ENCODE measurements at regions not wholly inside any gene's neighbourhood (a gene's known extent, or its start where the extent isn't known, plus 50 kb on each side); places are given as distances from the start of the nearest gene placed in this dataset.

DNA sequence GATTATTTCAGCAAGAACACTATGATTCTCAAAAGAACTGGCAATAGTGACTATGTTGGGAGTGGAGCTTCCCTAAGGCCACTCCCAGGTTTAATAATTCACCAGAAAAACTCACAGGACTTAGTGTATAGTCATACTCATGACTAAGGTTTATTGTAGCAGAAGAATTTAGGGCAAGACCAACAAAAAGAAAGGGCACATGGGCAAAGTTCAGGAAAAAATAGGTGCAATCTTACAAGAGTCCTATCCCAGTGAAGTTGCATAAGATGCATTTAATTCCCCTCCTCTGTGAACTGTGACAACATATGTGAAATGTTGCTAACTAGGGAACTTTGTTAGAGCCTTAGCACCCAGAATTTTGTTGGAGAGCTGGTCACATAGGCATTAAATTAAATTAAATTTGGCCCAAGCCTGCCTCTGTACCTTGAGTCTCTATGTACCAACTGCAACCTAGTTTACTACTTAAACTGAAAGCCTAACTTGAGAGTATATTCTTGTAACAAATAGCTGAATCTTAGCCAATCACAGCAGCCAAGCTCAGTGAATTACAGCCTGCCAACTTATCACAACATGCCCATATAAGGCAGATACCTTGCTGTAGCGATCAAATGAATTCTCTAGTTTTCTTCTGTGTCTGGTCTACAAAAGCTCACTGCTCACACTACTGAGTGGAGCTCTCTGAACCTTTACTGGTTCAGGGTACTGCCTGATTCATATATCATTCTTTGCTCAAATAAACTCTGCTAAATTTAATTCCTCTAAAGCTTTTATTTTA lies 386.2 kb upstream of the ARHGEF26 start:
- POLR2A ChIA-PET, result no interaction called here
- peaks cover 0 to 9% (median 3%) of the 10 kb centered on the region in 5 experiments for H3K9me3 ChIP-seq (ENCODE audit: control extremely low read depth in 1 of 5, control insufficient read depth in 4 of 5, insufficient read depth in 2 of 5, low read depth in 1 of 5, low read length in 4 of 5)
- no peaks in the 10 kb centered on the region for H3K4me1 ChIP-seq (ENCODE audit: control extremely low read depth in 1 of 4, control insufficient read depth in 4 of 4, insufficient read depth in 4 of 4, low read length in 3 of 4)
- no peaks in the 10 kb centered on the region for H3K36me3 ChIP-seq (ENCODE audit: control insufficient read depth in 4 of 4, insufficient read depth in 4 of 4, low read length in 3 of 4)
- no peak overlapping the region for H3K27ac ChIP-seq (ENCODE audit: insufficient read depth in 1 of 2, low read depth in 1 of 2, low read length in 2 of 2, poor library complexity in 1 of 2, severe bottlenecking in 2 of 2)
- no peak overlapping the region for H3K4me3 ChIP-seq (ENCODE audit: control insufficient read depth in 1 of 7, extremely low read depth in 1 of 7, insufficient read depth in 4 of 7, low read depth in 2 of 7, low read length in 6 of 7)
- DNase-seq, result no peak
- no peaks in the 10 kb centered on the region for H3K27me3 ChIP-seq (replicated peaks in 2 of 5; ENCODE audit: control insufficient read depth in 4 of 5, insufficient read depth in 5 of 5, low read length in 4 of 5)
- CTCF ChIA-PET, result interaction anchor here (1.4 kb wide), 1 partner anchor 14 kb away, joined by 3 read pairs; no protein-coding TSS in a partner anchor
- WGBS (ENCODE audit: insufficient coverage), result 100% methylated on average over 1 of the region's 1 CpG

DNA sequence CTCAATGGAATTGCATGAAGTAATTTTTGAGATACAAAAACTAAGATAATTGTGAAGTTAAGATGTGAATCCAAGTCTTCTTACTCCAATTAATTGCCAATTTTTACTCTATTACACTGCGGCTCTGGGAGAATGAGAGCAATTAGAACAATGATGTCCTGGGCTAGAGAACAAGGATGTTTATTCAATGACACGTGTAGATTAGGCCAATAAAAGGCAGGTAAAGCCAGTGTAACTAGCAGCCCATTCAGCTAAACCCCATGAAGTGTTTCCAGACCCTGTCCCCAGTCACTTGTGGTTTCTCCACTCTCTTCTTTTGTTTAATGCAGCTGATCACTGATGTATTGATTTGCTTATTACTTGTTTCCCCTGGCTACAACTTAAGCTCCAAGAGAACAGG lies 381.1 kb upstream of the ARHGEF26 start:
- Histone ChIP-seq H3K4me1 (ENCODE audit: control extremely low read depth in 1 of 4, control insufficient read depth in 4 of 4, insufficient read depth in 4 of 4, low read length in 3 of 4) (no peaks in the 10 kb centered on the region), H3K27ac (ENCODE audit: insufficient read depth in 1 of 2, low read depth in 1 of 2, low read length in 2 of 2, poor library complexity in 1 of 2, severe bottlenecking in 2 of 2) (no peak overlapping the region), H3K36me3 (ENCODE audit: control insufficient read depth in 4 of 4, insufficient read depth in 4 of 4, low read length in 3 of 4) (no peaks in the 10 kb centered on the region), H3K27me3 (replicated peaks in 2 of 5; ENCODE audit: control insufficient read depth in 4 of 5, insufficient read depth in 5 of 5, low read length in 4 of 5) (no peaks in the 10 kb centered on the region), H3K4me3 (ENCODE audit: control insufficient read depth in 1 of 7, extremely low read depth in 1 of 7, insufficient read depth in 4 of 7, low read depth in 2 of 7, low read length in 6 of 7) (no peak overlapping the region), H3K9me3 (ENCODE audit: control extremely low read depth in 1 of 5, control insufficient read depth in 4 of 5, insufficient read depth in 2 of 5, low read depth in 1 of 5, low read length in 4 of 5) (no peaks in the 10 kb centered on the region)
- no peak for DNase-seq
- ChIA-PET POLR2A (no interaction called here), CTCF (no interaction called here)
- WGBS (ENCODE audit: insufficient coverage), result 90% methylated on average over 1 of the region's 2 CpGs

DNA sequence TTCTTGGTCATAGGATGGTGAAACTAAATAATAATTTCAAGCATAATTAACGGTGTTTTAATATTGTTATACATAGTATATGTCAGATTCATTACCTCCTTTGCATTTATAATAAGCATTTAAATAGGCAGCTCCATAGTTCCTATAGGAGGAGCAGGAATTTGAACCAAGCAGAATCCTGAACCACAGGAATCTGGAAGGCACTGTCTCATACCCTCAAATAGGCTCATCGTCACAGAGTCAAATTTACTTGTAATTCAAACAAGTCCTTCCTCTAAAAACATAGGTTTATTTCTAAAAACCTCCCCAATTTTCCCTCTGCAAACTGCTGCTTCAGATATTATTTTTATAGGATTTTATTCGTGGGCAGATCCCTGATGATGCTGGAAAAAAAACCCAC lies 376.3 kb upstream of the ARHGEF26 start:
- no peaks in the 10 kb centered on the region for H3K36me3 ChIP-seq (ENCODE audit: control insufficient read depth in 4 of 4, insufficient read depth in 4 of 4, low read length in 3 of 4)
- ChIA-PET POLR2A (no interaction called here), CTCF (interaction anchor here (0.6 kb wide), 1 partner anchor 398 kb away, joined by 3 read pairs; no protein-coding TSS in a partner anchor)
- H3K4me3 ChIP-seq (ENCODE audit: control insufficient read depth in 1 of 7, extremely low read depth in 1 of 7, insufficient read depth in 4 of 7, low read depth in 2 of 7, low read length in 6 of 7), result no peak overlapping the region
- DNase-seq, result no peak
- no peak overlapping the region for H3K27ac ChIP-seq (ENCODE audit: insufficient read depth in 1 of 2, low read depth in 1 of 2, low read length in 2 of 2, poor library complexity in 1 of 2, severe bottlenecking in 2 of 2)
- no peaks in the 10 kb centered on the region for H3K27me3 ChIP-seq (replicated peaks in 2 of 5; ENCODE audit: control insufficient read depth in 4 of 5, insufficient read depth in 5 of 5, low read length in 4 of 5)
- no peaks in the 10 kb centered on the region for H3K4me1 ChIP-seq (ENCODE audit: control extremely low read depth in 1 of 4, control insufficient read depth in 4 of 4, insufficient read depth in 4 of 4, low read length in 3 of 4)
- 100% methylated on average over 1 of the region's 3 CpGs for WGBS (ENCODE audit: insufficient coverage)
- H3K9me3 ChIP-seq (ENCODE audit: control extremely low read depth in 1 of 5, control insufficient read depth in 4 of 5, insufficient read depth in 2 of 5, low read depth in 1 of 5, low read length in 4 of 5), result no peaks in the 10 kb centered on the region

DNA sequence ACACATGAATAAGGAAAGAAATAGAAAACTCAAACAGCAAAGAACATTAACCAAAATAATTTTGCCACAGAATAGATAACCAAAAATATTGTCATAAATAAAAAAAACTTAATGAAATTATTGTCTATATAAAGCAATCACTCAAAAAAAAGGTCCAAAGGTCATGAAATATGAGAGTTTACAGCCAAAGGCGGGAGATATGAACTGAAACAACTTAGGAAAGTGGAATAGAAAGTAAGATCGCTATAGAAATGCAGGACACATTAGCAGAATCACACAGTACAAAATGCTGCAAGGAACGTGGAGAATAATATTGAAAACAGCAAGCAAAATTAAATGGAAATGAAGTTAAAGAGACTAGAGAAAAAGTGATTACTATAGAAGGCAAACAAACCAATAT lies 375.0 kb upstream of the ARHGEF26 start:
- no peak for DNase-seq
- Histone ChIP-seq H3K36me3 (ENCODE audit: control insufficient read depth in 4 of 4, insufficient read depth in 4 of 4, low read length in 3 of 4) (no peaks in the 10 kb centered on the region), H3K9me3 (ENCODE audit: control extremely low read depth in 1 of 5, control insufficient read depth in 4 of 5, insufficient read depth in 2 of 5, low read depth in 1 of 5, low read length in 4 of 5) (no peaks in the 10 kb centered on the region), H3K27me3 (replicated peaks in 2 of 5; ENCODE audit: control insufficient read depth in 4 of 5, insufficient read depth in 5 of 5, low read length in 4 of 5) (no peaks in the 10 kb centered on the region), H3K4me1 (ENCODE audit: control extremely low read depth in 1 of 4, control insufficient read depth in 4 of 4, insufficient read depth in 4 of 4, low read length in 3 of 4) (no peaks in the 10 kb centered on the region), H3K27ac (ENCODE audit: insufficient read depth in 1 of 2, low read depth in 1 of 2, low read length in 2 of 2, poor library complexity in 1 of 2, severe bottlenecking in 2 of 2) (no peak overlapping the region), H3K4me3 (ENCODE audit: control insufficient read depth in 1 of 7, extremely low read depth in 1 of 7, insufficient read depth in 4 of 7, low read depth in 2 of 7, low read length in 6 of 7) (no peak overlapping the region)
- ChIA-PET CTCF (no interaction called here), POLR2A (no interaction called here)
- WGBS (ENCODE audit: insufficient coverage), result no CpG with 5 or more reads among the region's 3 CpGs

DNA sequence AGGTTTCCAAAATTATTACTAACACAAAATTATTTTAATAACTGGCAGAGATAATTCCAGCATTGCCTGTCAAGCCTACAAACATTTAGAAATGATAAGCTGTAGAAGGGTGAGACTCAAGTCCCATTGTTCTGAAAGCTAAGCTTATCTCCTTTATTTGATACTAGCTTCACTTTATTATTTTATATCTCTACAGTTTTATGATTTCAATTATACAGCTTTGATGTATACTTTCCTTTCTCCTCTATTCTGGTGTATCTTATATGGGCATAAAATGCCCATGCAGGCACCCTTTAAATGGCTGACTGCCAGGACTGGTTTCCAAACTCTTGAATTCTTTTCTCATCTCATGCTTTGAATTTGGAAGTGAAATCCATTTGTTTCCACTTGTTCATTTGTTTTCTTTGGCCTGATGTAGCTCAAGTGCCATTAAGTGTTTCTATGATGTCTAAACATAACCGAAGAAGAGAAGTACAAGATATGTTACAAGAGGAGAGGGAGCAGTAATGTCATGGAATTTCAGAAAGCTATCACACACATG lies 372.1 kb upstream of the ARHGEF26 start:
- no CpG with 5 or more reads among the region's 1 CpG for WGBS (ENCODE audit: insufficient coverage)

DNA sequence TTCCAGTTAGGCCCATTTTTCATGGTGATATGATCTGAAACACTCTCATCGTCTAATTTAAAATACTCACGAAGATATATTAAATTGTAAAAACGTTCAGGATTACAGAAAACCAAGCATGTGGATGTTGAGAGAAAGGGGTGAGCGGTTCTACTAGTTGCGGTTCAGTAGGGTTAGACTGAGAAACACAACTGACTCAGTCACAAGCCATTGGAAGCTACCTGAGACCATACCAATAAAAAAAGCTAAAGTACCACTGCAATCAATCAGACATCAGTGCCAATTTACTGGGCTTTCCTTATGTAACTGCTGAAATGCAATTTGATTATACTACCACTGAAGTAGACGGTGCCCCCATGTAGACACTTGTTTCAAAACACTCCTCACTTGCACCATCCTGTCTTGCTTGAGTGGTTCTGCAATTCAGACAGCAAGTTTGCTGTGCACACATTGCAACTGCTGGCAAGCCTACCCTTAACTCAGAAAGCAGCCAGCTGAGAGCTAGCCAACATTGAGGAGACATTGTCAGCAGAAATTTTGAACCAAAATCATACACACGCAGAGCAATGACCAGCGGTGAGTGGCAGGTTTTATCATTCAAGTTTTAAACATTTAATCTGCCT lies 368.7 kb upstream of the ARHGEF26 start:
- no peaks in the 10 kb centered on the region for H3K27me3 ChIP-seq (replicated peaks in 2 of 5; ENCODE audit: control insufficient read depth in 4 of 5, insufficient read depth in 5 of 5, low read length in 4 of 5)
- DNase-seq, result no peak
- 100% methylated on average over 3 of the region's 8 CpGs for WGBS (ENCODE audit: insufficient coverage)

More for the DNA sequence above, 372.1 kb upstream of the ARHGEF26 start:
- H3K27me3 ChIP-seq (replicated peaks in 2 of 5; ENCODE audit: control insufficient read depth in 4 of 5, insufficient read depth in 5 of 5, low read length in 4 of 5), result no peaks in the 10 kb centered on the region
- H3K9me3 ChIP-seq (ENCODE audit: control extremely low read depth in 1 of 5, control insufficient read depth in 4 of 5, insufficient read depth in 2 of 5, low read depth in 1 of 5, low read length in 4 of 5), result no peaks in the 10 kb centered on the region
- ChIA-PET POLR2A (no interaction called here), CTCF (interaction anchor here (1.3 kb wide), 1 partner anchor 14 kb away, joined by 3 read pairs; no protein-coding TSS in a partner anchor)
- no peaks in the 10 kb centered on the region for H3K4me1 ChIP-seq (ENCODE audit: control extremely low read depth in 1 of 4, control insufficient read depth in 4 of 4, insufficient read depth in 4 of 4, low read length in 3 of 4)
- H3K36me3 ChIP-seq (ENCODE audit: control insufficient read depth in 4 of 4, insufficient read depth in 4 of 4, low read length in 3 of 4), result no peaks in the 10 kb centered on the region
- no peak overlapping the region for H3K4me3 ChIP-seq (ENCODE audit: control insufficient read depth in 1 of 7, extremely low read depth in 1 of 7, insufficient read depth in 4 of 7, low read depth in 2 of 7, low read length in 6 of 7)
- no peak overlapping the region for H3K27ac ChIP-seq (ENCODE audit: insufficient read depth in 1 of 2, low read depth in 1 of 2, low read length in 2 of 2, poor library complexity in 1 of 2, severe bottlenecking in 2 of 2)
- no peak for DNase-seq

DNA sequence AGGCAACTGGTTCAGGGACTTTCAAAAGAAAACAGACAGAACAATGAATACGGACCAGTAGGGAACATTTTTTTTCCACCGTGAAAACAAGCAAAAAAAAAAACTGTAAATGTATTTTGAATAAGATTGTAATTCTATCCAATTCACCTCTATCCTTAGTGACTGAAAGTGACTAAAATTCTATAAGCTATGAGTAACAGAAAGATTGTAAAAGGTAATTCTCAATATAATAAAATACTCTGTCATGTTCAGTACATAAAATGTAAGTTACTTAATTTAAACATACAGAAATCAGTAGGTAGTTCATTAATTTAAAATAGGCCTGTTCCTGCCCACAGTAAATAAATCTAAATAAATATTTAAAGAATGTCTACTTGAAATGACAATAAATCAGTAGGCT lies 368.2 kb upstream of the ARHGEF26 start:
- Histone ChIP-seq H3K36me3 (ENCODE audit: control insufficient read depth in 4 of 4, insufficient read depth in 4 of 4, low read length in 3 of 4) (no peaks in the 10 kb centered on the region), H3K27me3 (replicated peaks in 2 of 5; ENCODE audit: control insufficient read depth in 4 of 5, insufficient read depth in 5 of 5, low read length in 4 of 5) (no peaks in the 10 kb centered on the region), H3K27ac (ENCODE audit: insufficient read depth in 1 of 2, low read depth in 1 of 2, low read length in 2 of 2, poor library complexity in 1 of 2, severe bottlenecking in 2 of 2) (no peak overlapping the region), H3K4me1 (ENCODE audit: control extremely low read depth in 1 of 4, control insufficient read depth in 4 of 4, insufficient read depth in 4 of 4, low read length in 3 of 4) (no peaks in the 10 kb centered on the region), H3K4me3 (ENCODE audit: control insufficient read depth in 1 of 7, extremely low read depth in 1 of 7, insufficient read depth in 4 of 7, low read depth in 2 of 7, low read length in 6 of 7) (no peak overlapping the region), H3K9me3 (ENCODE audit: control extremely low read depth in 1 of 5, control insufficient read depth in 4 of 5, insufficient read depth in 2 of 5, low read depth in 1 of 5, low read length in 4 of 5) (no peaks in the 10 kb centered on the region)
- ChIA-PET CTCF (no interaction called here), POLR2A (interaction anchor here (0.6 kb wide), 1 partner anchor 904 kb away, joined by 3 read pairs; no protein-coding TSS in a partner anchor)
- no peak for DNase-seq
- no CpG with 5 or more reads among the region's 2 CpGs for WGBS (ENCODE audit: insufficient coverage)

More for the DNA sequence above, 368.7 kb upstream of the ARHGEF26 start:
- ChIA-PET CTCF (no interaction called here), POLR2A (no interaction called here)
- Histone ChIP-seq H3K4me1 (ENCODE audit: control extremely low read depth in 1 of 4, control insufficient read depth in 4 of 4, insufficient read depth in 4 of 4, low read length in 3 of 4) (no peaks in the 10 kb centered on the region), H3K4me3 (ENCODE audit: control insufficient read depth in 1 of 7, extremely low read depth in 1 of 7, insufficient read depth in 4 of 7, low read depth in 2 of 7, low read length in 6 of 7) (no peak overlapping the region), H3K36me3 (ENCODE audit: control insufficient read depth in 4 of 4, insufficient read depth in 4 of 4, low read length in 3 of 4) (no peaks in the 10 kb centered on the region), H3K27ac (ENCODE audit: insufficient read depth in 1 of 2, low read depth in 1 of 2, low read length in 2 of 2, poor library complexity in 1 of 2, severe bottlenecking in 2 of 2) (no peak overlapping the region), H3K9me3 (ENCODE audit: control extremely low read depth in 1 of 5, control insufficient read depth in 4 of 5, insufficient read depth in 2 of 5, low read depth in 1 of 5, low read length in 4 of 5) (no peaks in the 10 kb centered on the region)
